Smooth muscle cell (in vitro differentiated cells): ENCODE measurements at regions not wholly inside any gene's neighbourhood (a gene's known extent, or its start where the extent isn't known, plus 50 kb on each side); places are given as distances from the start of the nearest gene placed in this dataset.
"Not testable (repeated sequence)": the region's sequence is repeated elsewhere in the genome, so short reads cannot be mapped to it uniquely, and the experiment has no call there.

Source experiments
- DNase-seq: peaks from one replicate; lab custom pipeline; 2025; ENCODE audit not compliant: unreplicated experiment; lab: John Stamatoyannopoulos, UW
- H2AFZ ChIP-seq: fragments of 200-600 bp; sonication (generic); 2 replicates; pipeline ENCODE4 v1.6.0; 2016; ENCODE audit warnings: antibody characterized with exemption, low read depth, mild to moderate bottlenecking
- H3F3A ChIP-seq: fragments of 200-600 bp; sonication (generic); 2 replicates; pipeline ENCODE4 v1.6.0; 2017; ENCODE audit warnings: antibody characterized with exemption, low read depth
- H3K27ac ChIP-seq: fragments of 200-600 bp; sonication (generic); 2 replicates; pipeline ENCODE4 v1.5.1; 2016; ENCODE audit warnings: low read depth, mild to moderate bottlenecking
- H3K27me3 ChIP-seq: fragments of 200-600 bp; sonication (generic); 2 replicates; pipeline ENCODE4 v1.6.1; 2016; ENCODE audit warnings: low read depth, mild to moderate bottlenecking
- H3K36me3 ChIP-seq: fragments of 200-600 bp; sonication (generic); 2 replicates; pipeline ENCODE4 v1.5.1; 2016; ENCODE audit warnings: low read depth
- H3K4me1 ChIP-seq: fragments of 200-600 bp; sonication (generic); 2 replicates; pipeline ENCODE4 v1.5.1; 2016; ENCODE audit warnings: low read depth
- H3K4me2 ChIP-seq: fragments of 200-600 bp; sonication (generic); 2 replicates; pipeline ENCODE4 v1.6.0; 2016; ENCODE audit warnings: mild to moderate bottlenecking
- H3K4me3 ChIP-seq: fragments of 200-600 bp; sonication (generic); 2 replicates; pipeline ENCODE4 v1.5.1; 2016; ENCODE audit warnings: mild to moderate bottlenecking
- H3K79me2 ChIP-seq: fragments of 200-600 bp; sonication (generic); 2 replicates; pipeline ENCODE4 v1.6.0; 2016; ENCODE audit warnings: low read depth, mild to moderate bottlenecking
- H3K9ac ChIP-seq: fragments of 200-600 bp; sonication (generic); 2 replicates; pipeline ENCODE4 v1.6.0; 2016; ENCODE audit warnings: low read depth
- H3K9me3 ChIP-seq: fragments of 200-600 bp; sonication (generic); replicated peaks from 2 replicates; pipeline ENCODE4 v1.5.1; 2016; ENCODE audit warnings: low read depth
- H4K20me1 ChIP-seq: fragments of 200-600 bp; sonication (generic); 2 replicates; pipeline ENCODE4 v1.6.0; 2016; ENCODE audit warnings: low read depth
- WGBS: methylation state at CpG from one replicate; pipeline ENCODE4 v1.1.7; 2016; ENCODE audit warnings: low lambda C conversion rate; 5-methylcytosine and 5-hydroxymethylcytosine counted together

DNA sequence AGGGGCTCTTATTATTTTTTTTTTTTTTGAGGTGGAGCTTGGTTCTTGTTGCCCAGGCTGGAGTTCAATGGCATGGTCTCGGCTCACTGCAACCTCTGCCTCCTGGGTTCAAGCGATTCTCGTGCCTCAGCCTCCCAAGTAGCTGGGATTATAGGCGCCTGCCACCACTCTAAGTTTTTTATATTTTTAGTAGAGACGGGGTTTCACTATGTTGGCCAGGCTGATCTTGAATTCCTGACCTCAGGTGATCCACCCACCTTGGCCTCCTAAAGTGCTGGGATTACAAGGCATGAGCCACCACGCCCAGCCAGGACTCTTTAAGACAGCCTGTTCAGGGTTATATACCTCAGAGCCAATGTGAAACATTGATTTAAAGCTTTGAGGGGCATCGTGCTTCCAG lies 669.7 kb upstream of the TPTE start:
- not testable (repeated sequence) for H3K4me2 ChIP-seq, H3F3A ChIP-seq, H4K20me1 ChIP-seq, H3K27me3 ChIP-seq, H3K27ac ChIP-seq, DNase-seq, H3K9ac ChIP-seq, H3K79me2 ChIP-seq, H3K36me3 ChIP-seq, H2AFZ ChIP-seq, H3K4me1 ChIP-seq, H3K4me3 ChIP-seq
- 65% methylated on average over 6 of the region's 7 CpGs for WGBS
- H3K9me3 ChIP-seq: peaks cover 14% of the 10 kb centered on the region

DNA sequence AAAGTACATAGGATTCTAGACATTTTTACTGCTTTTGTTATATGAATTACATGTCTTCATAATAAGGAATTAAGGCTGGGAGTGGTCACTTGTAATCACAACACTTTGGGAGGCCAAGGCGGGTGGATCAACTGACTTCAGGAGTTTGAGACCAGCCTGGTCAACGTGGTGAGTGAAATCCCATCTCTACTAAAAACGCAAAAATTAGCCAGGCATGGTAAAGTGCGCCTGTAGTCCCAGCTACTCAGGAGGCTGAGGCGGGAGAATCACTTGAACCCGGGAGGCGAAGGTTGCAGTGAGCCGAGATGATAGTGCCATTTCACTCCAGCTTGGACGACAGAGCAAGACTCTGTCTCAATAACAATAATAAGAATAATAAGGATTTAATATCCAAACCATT lies 663.8 kb upstream of the TPTE start:
- 63% methylated on average over 9 of the region's 9 CpGs for WGBS
- H3K79me2 ChIP-seq, DNase-seq, H3K36me3 ChIP-seq, H4K20me1 ChIP-seq, H3K4me1 ChIP-seq, H3K9me3 ChIP-seq, H3K9ac ChIP-seq, H3K4me2 ChIP-seq, H3F3A ChIP-seq, H3K4me3 ChIP-seq, H3K27ac ChIP-seq, H2AFZ ChIP-seq, H3K27me3 ChIP-seq: not testable (repeated sequence)

DNA sequence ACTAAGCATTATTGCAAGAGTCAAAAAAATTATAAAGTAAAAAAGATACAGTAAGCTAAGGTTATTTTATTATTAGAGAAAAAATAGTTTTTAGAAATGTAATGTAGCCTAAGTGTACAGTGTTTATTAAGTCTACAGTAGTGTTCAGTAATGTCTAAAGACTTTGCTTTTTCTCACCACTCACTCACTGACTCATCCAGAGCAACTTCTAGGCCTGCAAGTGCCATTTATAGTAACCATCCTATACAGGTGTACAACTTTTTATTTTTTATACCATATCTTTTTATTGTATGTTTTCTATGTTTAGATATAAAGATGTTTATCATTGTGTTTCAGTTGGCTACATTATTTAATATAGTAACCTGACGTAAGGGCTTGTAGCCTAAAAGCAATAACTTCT lies 661.5 kb upstream of the TPTE start:
- H3K79me2 ChIP-seq, H3K4me2 ChIP-seq: not testable (repeated sequence)

DNA sequence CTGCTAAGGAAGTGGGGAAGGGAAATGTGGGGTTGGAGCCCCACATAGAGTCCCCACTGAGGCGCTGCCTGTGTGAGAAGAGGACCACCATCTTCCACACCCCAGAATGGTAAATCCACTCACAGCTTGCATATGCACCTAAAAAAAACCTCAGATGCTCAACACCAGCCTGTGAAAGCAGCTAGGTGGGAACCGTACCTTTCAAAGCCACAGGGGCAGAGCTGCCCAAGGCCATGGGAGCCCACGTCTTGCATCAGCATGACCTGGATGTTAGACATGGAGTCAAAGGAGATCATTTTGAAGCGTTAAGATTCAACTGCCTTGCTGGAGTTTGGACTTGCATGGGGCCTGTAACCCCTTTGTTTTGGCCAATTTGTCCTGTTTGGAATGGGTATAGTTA lies 658.9 kb upstream of the TPTE start:
- H3K4me2 ChIP-seq: not testable (repeated sequence)

More for the DNA sequence above, 661.5 kb upstream of the TPTE start:
- not testable (repeated sequence) for H3K4me3 ChIP-seq, H2AFZ ChIP-seq, H3K27me3 ChIP-seq, H3K9ac ChIP-seq, H4K20me1 ChIP-seq, H3K36me3 ChIP-seq, H3K4me1 ChIP-seq, H3K27ac ChIP-seq, H3K9me3 ChIP-seq, DNase-seq, H3F3A ChIP-seq
- WGBS: 71% methylated on average over 1 of the region's 1 CpG

DNA sequence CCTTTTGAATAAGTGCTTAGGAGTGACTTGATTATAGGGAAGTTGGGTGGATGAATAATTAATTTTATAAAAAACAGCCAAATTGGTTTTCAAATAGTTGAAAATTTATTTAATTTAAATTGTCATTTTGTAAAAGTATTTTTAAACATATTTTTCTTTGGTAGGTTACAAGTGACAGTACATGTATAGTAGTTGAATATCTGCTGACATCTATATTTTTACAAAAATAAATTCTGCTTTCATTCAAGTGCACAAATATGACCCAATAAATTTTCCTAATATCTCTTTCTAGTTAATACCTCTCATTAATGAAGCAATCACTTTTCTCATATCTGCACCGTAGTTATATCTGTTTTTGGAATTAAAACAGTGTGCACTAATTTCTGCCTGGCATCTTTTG lies 653.6 kb upstream of the TPTE start:
- H3K36me3 ChIP-seq, H4K20me1 ChIP-seq, H3K4me2 ChIP-seq, H3K4me1 ChIP-seq, H3K27me3 ChIP-seq, DNase-seq, H2AFZ ChIP-seq, H3K27ac ChIP-seq, H3K4me3 ChIP-seq, H3K79me2 ChIP-seq, H3K9ac ChIP-seq, H3F3A ChIP-seq: not testable (repeated sequence)
- H3K9me3 ChIP-seq: peaks cover 15% of the 10 kb centered on the region
- 77% methylated on average over 1 of the region's 1 CpG for WGBS

More for the DNA sequence above, 658.9 kb upstream of the TPTE start:
- H3K4me1 ChIP-seq, H2AFZ ChIP-seq, DNase-seq, H3K79me2 ChIP-seq, H3F3A ChIP-seq, H3K9ac ChIP-seq, H3K27me3 ChIP-seq, H3K36me3 ChIP-seq, H3K4me3 ChIP-seq, H3K27ac ChIP-seq, H4K20me1 ChIP-seq: not testable (repeated sequence)
- 63% methylated on average over 4 of the region's 4 CpGs for WGBS
- peaks cover 11% of the 10 kb centered on the region for H3K9me3 ChIP-seq

DNA sequence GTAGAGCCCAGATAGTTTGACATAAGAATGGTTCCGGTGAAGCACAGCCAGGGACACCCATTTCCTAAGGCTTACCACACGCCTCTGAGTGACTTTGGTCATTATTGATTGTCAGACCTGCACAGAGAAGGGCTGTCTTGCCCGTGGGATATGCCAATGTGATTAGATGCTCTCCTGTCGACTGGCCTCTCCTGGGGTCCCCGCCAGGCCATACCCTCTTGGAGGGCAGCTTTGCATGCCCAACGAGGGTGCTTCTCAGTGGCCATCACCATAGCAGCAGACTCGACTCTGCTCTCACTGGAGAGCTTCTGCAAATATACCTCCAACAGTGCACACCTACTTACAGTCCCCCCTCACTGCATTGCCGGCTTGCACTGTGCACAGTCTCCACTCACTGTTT lies 648.3 kb upstream of the TPTE start:
- not testable (repeated sequence) for H3K4me1 ChIP-seq, H4K20me1 ChIP-seq, H3K27ac ChIP-seq, H3K36me3 ChIP-seq, DNase-seq, H3K9ac ChIP-seq, H2AFZ ChIP-seq, H3F3A ChIP-seq, H3K27me3 ChIP-seq, H3K79me2 ChIP-seq, H3K4me3 ChIP-seq, H3K4me2 ChIP-seq
- H3K9me3 ChIP-seq: peaks cover 13% of the 10 kb centered on the region
- WGBS: 68% methylated on average over 8 of the region's 8 CpGs

DNA sequence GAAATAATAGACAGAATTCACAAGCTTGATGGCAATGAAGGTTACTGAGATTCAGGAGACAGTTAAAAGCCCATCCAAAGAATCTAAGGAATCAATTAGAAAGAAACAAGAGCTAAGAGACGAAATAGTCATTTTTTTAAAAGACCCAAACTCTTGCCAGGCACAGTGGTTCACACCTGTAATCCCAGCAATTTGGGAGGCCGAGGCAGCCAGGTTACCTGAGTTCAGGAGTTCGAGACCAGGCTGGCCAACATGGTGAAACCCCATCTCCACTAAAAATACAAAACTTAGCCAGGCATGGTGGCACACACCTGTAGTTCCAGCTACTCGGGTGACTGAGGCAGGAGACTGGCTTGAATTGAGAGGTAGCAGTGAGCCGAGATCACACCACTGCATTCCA lies 647.2 kb upstream of the TPTE start:
- not testable (repeated sequence) for H3K27ac ChIP-seq, H3K36me3 ChIP-seq, H4K20me1 ChIP-seq, H2AFZ ChIP-seq, H3K27me3 ChIP-seq, H3K9ac ChIP-seq, H3K4me2 ChIP-seq, H3K79me2 ChIP-seq, H3K4me3 ChIP-seq, DNase-seq, H3F3A ChIP-seq, H3K4me1 ChIP-seq
- 54% methylated on average over 5 of the region's 5 CpGs for WGBS
- peaks cover 13% of the 10 kb centered on the region for H3K9me3 ChIP-seq

DNA sequence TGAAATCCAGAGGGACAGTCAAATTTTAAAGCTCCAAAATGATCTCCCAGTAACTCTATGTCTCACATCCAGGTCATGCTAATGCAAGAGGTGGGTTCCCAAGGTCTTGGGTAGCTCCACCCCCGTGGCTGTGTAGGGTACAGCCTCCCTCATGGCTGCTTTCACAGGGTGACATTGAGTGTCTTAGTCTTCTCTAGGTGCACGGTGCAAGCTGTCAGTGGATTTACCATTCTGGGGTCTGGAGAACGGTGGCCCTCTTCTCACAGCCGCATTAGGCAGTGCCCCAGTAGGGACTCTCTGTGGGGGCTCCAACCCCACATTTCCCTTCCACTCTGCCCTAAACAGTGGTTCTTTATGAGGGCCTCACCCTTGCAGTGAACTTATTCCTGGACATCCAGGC lies 640.0 kb upstream of the TPTE start:
- not testable (repeated sequence) for H3K4me3 ChIP-seq, H4K20me1 ChIP-seq, H3K4me1 ChIP-seq, H2AFZ ChIP-seq, H3K27me3 ChIP-seq, DNase-seq, H3K27ac ChIP-seq, H3K9me3 ChIP-seq, H3F3A ChIP-seq, H3K36me3 ChIP-seq, H3K4me2 ChIP-seq, H3K9ac ChIP-seq, H3K79me2 ChIP-seq
- WGBS: 62% methylated on average over 4 of the region's 4 CpGs

DNA sequence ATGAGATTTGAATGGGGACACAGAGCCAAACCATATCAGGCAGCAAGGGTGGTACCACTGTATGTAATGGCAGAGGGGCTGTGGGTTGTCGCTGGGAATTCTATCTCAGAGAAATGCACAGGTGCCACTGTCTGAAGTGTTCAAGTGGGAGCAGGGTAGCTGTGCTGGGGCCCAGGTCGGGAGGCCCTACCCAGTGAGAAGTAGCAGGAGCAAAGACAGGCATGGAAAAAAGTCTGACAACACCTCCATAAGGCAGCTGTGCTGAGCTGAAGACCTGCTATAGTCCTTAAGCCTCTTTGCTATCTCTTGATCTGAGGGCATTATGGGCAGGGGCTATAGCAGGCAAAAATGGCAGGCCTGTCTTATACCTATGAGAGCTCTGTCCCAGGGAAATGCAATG lies 638.3 kb upstream of the TPTE start:
- DNase-seq, H3K36me3 ChIP-seq, H4K20me1 ChIP-seq, H2AFZ ChIP-seq, H3K4me3 ChIP-seq, H3K9ac ChIP-seq, H3K27me3 ChIP-seq, H3K4me1 ChIP-seq, H3K4me2 ChIP-seq, H3K79me2 ChIP-seq, H3F3A ChIP-seq, H3K27ac ChIP-seq, H3K9me3 ChIP-seq: not testable (repeated sequence)
- 30% methylated on average over 2 of the region's 2 CpGs for WGBS
